ENCODE measurements at regions not wholly inside any gene's neighbourhood (a gene's known extent, or its start where the extent isn't known, plus 50 kb on each side); places are given as distances from the start of the nearest gene placed in this dataset.
"Not testable (repeated sequence)": the region's sequence is repeated elsewhere in the genome, so short reads cannot be mapped to it uniquely, and the experiment has no call there.

- TF ChIP-seq ZNF274 (IDR thresholded peaks at IDR 0.05; ENCODE audit: low read depth, low read length) (no peak), YY1 (IDR thresholded peaks at IDR 0.05; ENCODE audit: insufficient read depth, insufficient read length) (no peak), SUZ12 (IDR thresholded peaks at IDR 0.05; ENCODE audit: extremely low read depth, insufficient read depth, insufficient read length) (no peak)
- no peak for DNase-seq (ENCODE audit: low read depth, low spot score)
Measured at GRCh38 chr3:106139826-106140225, 271.0 kb upstream of the CBLB start.

GRCh38 chr3:106140431-106140830 is 271.6 kb upstream of the CBLB start:
- TF ChIP-seq ZNF274 (IDR thresholded peaks at IDR 0.05; ENCODE audit: low read depth, low read length): no peak
- TF ChIP-seq SUZ12 (IDR thresholded peaks at IDR 0.05; ENCODE audit: extremely low read depth, insufficient read depth, insufficient read length): no peak
- TF ChIP-seq YY1 (IDR thresholded peaks at IDR 0.05; ENCODE audit: insufficient read depth, insufficient read length): no peak
- H3K27me3 ChIP-seq (ENCODE audit: insufficient read depth, insufficient read length): no peaks in the 10 kb centered on the region
- no peak for DNase-seq (ENCODE audit: low read depth, low spot score)
- H3K9me3 ChIP-seq (ENCODE audit: insufficient read depth, low read length): no peaks in the 10 kb centered on the region
- H3K4me1 ChIP-seq (ENCODE audit: insufficient read depth, insufficient read length): no peaks in the 10 kb centered on the region
- H3K9ac ChIP-seq (ENCODE audit: insufficient read length, low read depth): no peak overlapping the region
- H3K36me3 ChIP-seq (ENCODE audit: insufficient read depth, insufficient read length, low read length): no peaks in the 10 kb centered on the region
- H3K4me3 ChIP-seq (ENCODE audit: insufficient read length, low read depth): no peak overlapping the region

More at GRCh38 chr3:106139826-106140225, 271.0 kb upstream of the CBLB start:
- H3K4me1 ChIP-seq (ENCODE audit: insufficient read depth, insufficient read length): no peaks in the 10 kb centered on the region
- no peaks in the 10 kb centered on the region for H3K27me3 ChIP-seq (ENCODE audit: insufficient read depth, insufficient read length)
- H3K4me3 ChIP-seq (ENCODE audit: insufficient read length, low read depth): no peak overlapping the region
- no peaks in the 10 kb centered on the region for H3K9me3 ChIP-seq (ENCODE audit: insufficient read depth, low read length)
- no peak overlapping the region for H3K9ac ChIP-seq (ENCODE audit: insufficient read length, low read depth)
- no peaks in the 10 kb centered on the region for H3K36me3 ChIP-seq (ENCODE audit: insufficient read depth, insufficient read length, low read length)

GRCh38 chr3:106144030-106144429 is 275.2 kb upstream of the CBLB start:
- Histone ChIP-seq H3K4me1 (ENCODE audit: insufficient read depth, insufficient read length) (no peaks in the 10 kb centered on the region), H3K36me3 (ENCODE audit: insufficient read depth, insufficient read length, low read length) (no peaks in the 10 kb centered on the region), H3K4me3 (ENCODE audit: insufficient read length, low read depth) (no peak overlapping the region), H3K9ac (ENCODE audit: insufficient read length, low read depth) (no peak overlapping the region), H3K27me3 (ENCODE audit: insufficient read depth, insufficient read length) (no peaks in the 10 kb centered on the region), H3K9me3 (ENCODE audit: insufficient read depth, low read length) (no peaks in the 10 kb centered on the region; the same call in 1 of the 2 replicates)
- DNase-seq (ENCODE audit: low read depth, low spot score): no peak
- TF ChIP-seq SUZ12 (IDR thresholded peaks at IDR 0.05; ENCODE audit: extremely low read depth, insufficient read depth, insufficient read length) (no peak), ZNF274 (IDR thresholded peaks at IDR 0.05; ENCODE audit: low read depth, low read length) (no peak), YY1 (IDR thresholded peaks at IDR 0.05; ENCODE audit: insufficient read depth, insufficient read length) (no peak)

GRCh38 chr3:106148440-106149082 is 279.7 kb upstream of the CBLB start:
- H3K4me1 ChIP-seq (ENCODE audit: insufficient read depth, insufficient read length); H3K4me3 ChIP-seq (ENCODE audit: insufficient read length, low read depth); DNase-seq (ENCODE audit: low read depth, low spot score); H3K36me3 ChIP-seq (ENCODE audit: insufficient read depth, insufficient read length, low read length); H3K27me3 ChIP-seq (ENCODE audit: insufficient read depth, insufficient read length); H3K9me3 ChIP-seq (ENCODE audit: insufficient read depth, low read length); H3K9ac ChIP-seq (ENCODE audit: insufficient read length, low read depth): not testable (repeated sequence)

- Histone ChIP-seq H3K27me3 (ENCODE audit: insufficient read depth, insufficient read length) (no peaks in the 10 kb centered on the region), H3K4me1 (ENCODE audit: insufficient read depth, insufficient read length) (no peaks in the 10 kb centered on the region), H3K9ac (ENCODE audit: insufficient read length, low read depth) (no peak overlapping the region), H3K9me3 (ENCODE audit: insufficient read depth, low read length) (no peaks in the 10 kb centered on the region), H3K4me3 (ENCODE audit: insufficient read length, low read depth) (no peak overlapping the region), H3K36me3 (ENCODE audit: insufficient read depth, insufficient read length, low read length) (no peaks in the 10 kb centered on the region)
- TF ChIP-seq ZNF274 (IDR thresholded peaks at IDR 0.05; ENCODE audit: low read depth, low read length) (no peak), YY1 (IDR thresholded peaks at IDR 0.05; ENCODE audit: insufficient read depth, insufficient read length) (no peak), SUZ12 (IDR thresholded peaks at IDR 0.05; ENCODE audit: extremely low read depth, insufficient read depth, insufficient read length) (no peak)
- DNase-seq (ENCODE audit: low read depth, low spot score): no peak
Measured at GRCh38 chr3:106157411-106157810, 288.6 kb upstream of the CBLB start.

- Histone ChIP-seq H3K4me1 (ENCODE audit: insufficient read depth, insufficient read length) (no peaks in the 10 kb centered on the region), H3K27me3 (ENCODE audit: insufficient read depth, insufficient read length) (no peaks in the 10 kb centered on the region), H3K4me3 (ENCODE audit: insufficient read length, low read depth) (no peak overlapping the region), H3K36me3 (ENCODE audit: insufficient read depth, insufficient read length, low read length) (no peaks in the 10 kb centered on the region), H3K9me3 (ENCODE audit: insufficient read depth, low read length) (no peaks in the 10 kb centered on the region), H3K9ac (ENCODE audit: insufficient read length, low read depth) (no peak overlapping the region)
- DNase-seq (ENCODE audit: low read depth, low spot score): no peak
- TF ChIP-seq YY1 (IDR thresholded peaks at IDR 0.05; ENCODE audit: insufficient read depth, insufficient read length) (no peak), SUZ12 (IDR thresholded peaks at IDR 0.05; ENCODE audit: extremely low read depth, insufficient read depth, insufficient read length) (no peak), ZNF274 (IDR thresholded peaks at IDR 0.05; ENCODE audit: low read depth, low read length) (no peak)
Measured at GRCh38 chr3:106160396-106160795, 291.6 kb upstream of the CBLB start.

GRCh38 chr3:106161246-106161645 is 292.4 kb upstream of the CBLB start:
- TF ChIP-seq SUZ12 (IDR thresholded peaks at IDR 0.05; ENCODE audit: extremely low read depth, insufficient read depth, insufficient read length) (no peak), ZNF274 (IDR thresholded peaks at IDR 0.05; ENCODE audit: low read depth, low read length) (no peak), YY1 (IDR thresholded peaks at IDR 0.05; ENCODE audit: insufficient read depth, insufficient read length) (no peak)

More at GRCh38 chr3:106161246-106161645, 292.4 kb upstream of the CBLB start:
- Histone ChIP-seq H3K4me1 (ENCODE audit: insufficient read depth, insufficient read length) (no peaks in the 10 kb centered on the region), H3K9ac (ENCODE audit: insufficient read length, low read depth) (no peak overlapping the region), H3K4me3 (ENCODE audit: insufficient read length, low read depth) (no peak overlapping the region), H3K36me3 (ENCODE audit: insufficient read depth, insufficient read length, low read length) (no peaks in the 10 kb centered on the region), H3K27me3 (ENCODE audit: insufficient read depth, insufficient read length) (no peaks in the 10 kb centered on the region), H3K9me3 (ENCODE audit: insufficient read depth, low read length) (no peaks in the 10 kb centered on the region)
- DNase-seq (ENCODE audit: low read depth, low spot score): no peak
